ENCODE measurements at regions not wholly inside any gene's neighbourhood (a gene's known extent, or its start where the extent isn't known, plus 50 kb on each side); places are given as distances from the start of the nearest gene placed in this dataset.
A peak's percentile ranks its signal among the peaks of the same experiment; 100 is the strongest.

DNA sequence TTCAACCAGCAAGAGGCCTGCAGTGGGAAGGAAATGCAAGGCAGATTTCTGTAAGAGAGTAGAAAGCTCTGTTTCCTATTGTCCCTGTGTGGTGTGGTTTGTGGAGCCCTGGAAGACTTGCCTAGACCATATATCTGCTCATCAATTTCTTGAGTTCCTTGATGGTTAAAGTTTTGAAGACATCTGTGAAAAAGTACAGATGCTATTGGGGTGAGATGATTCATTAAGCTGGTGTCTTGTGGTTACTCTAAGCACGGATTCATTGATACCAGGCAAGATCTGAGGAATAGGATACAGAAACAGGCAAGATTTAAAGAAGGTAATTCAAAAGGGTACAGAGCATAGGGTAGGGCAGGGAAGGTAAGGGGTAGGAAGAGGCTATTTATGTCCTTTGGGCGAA, 275.8 kb upstream of the SESN3 start:
- H3K27me3 Mint-ChIP-seq (ENCODE audit: low read depth) = no peaks in the 10 kb centered on the region

GRCh38 chr11:95505927-95506426, 275.0 kb upstream of the SESN3 start:
- CTCF ChIA-PET = interaction anchor here (1.8 kb wide), 2 partner anchors 199 to 274 kb away, joined by 5 to 9 read pairs; partner anchors contain the start of gene SESN3
- peaks cover 9% of the 10 kb centered on the region for H3K4me1 Mint-ChIP-seq (ENCODE audit: low read depth)

More for the DNA sequence above, 275.8 kb upstream of the SESN3 start:
- no peak overlapping the region for H3K27ac Mint-ChIP-seq
- ChIA-PET CTCF (interaction anchor here (0.5 to 1.8 kb wide), 3 partner anchors 188 to 275 kb away, joined by 3 to 9 read pairs (median 5); partner anchors contain the start of gene SESN3), POLR2A (no interaction called here)
- DNase-seq (no peak), ATAC-seq (no peak)
- H3K4me3 Mint-ChIP-seq = no peak overlapping the region
- no peaks in the 10 kb centered on the region for H3K36me3 Mint-ChIP-seq (ENCODE audit: low read depth)
- H3K4me1 Mint-ChIP-seq (ENCODE audit: low read depth) = peaks cover 9% of the 10 kb centered on the region
- H3K9me3 Mint-ChIP-seq (ENCODE audit: insufficient read depth) = no peaks in the 10 kb centered on the region

DNA sequence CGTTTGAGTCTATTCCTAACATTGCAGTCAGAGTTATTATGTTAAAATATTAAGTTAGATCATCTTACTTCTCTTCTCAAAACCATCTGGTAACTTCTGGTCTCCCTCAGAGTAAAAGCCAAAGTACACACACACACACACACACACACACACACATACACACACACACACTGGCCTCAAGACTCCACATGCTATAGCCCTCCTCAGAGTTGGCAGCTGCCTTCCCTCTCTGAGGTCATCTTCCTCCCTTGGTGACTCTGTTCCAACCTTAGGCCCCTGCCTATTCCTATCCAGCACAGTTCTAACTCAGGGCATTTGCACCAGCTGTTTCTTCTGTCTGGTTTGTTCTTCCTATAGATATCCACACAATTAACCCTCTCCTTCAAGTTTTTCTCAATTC, 272.0 kb upstream of the SESN3 start:
- H3K9me3 Mint-ChIP-seq (ENCODE audit: insufficient read depth) = no peaks in the 10 kb centered on the region
- ATAC-seq (no peak), DNase-seq (no peak)
- peaks cover 9% of the 10 kb centered on the region for H3K4me1 Mint-ChIP-seq (ENCODE audit: low read depth)
- H3K27me3 Mint-ChIP-seq (ENCODE audit: low read depth) = no peaks in the 10 kb centered on the region
- no peaks in the 10 kb centered on the region for H3K36me3 Mint-ChIP-seq (ENCODE audit: low read depth)
- no peak overlapping the region for H3K27ac Mint-ChIP-seq
- no peak overlapping the region for H3K4me3 Mint-ChIP-seq
- ChIA-PET POLR2A (no interaction called here), CTCF (interaction anchor here (3.6 kb wide), 1 partner anchor 203 kb away, joined by 14 read pairs; no protein-coding TSS in a partner anchor)

More at GRCh38 chr11:95505927-95506426, 275.0 kb upstream of the SESN3 start:
- DNase-seq (no peak), ATAC-seq (no peak)
- H3K36me3 Mint-ChIP-seq (ENCODE audit: low read depth) = no peaks in the 10 kb centered on the region
- POLR2A ChIA-PET = no interaction called here
- H3K4me3 Mint-ChIP-seq = no peak overlapping the region
- no peaks in the 10 kb centered on the region for H3K9me3 Mint-ChIP-seq (ENCODE audit: insufficient read depth)
- no peaks in the 10 kb centered on the region for H3K27me3 Mint-ChIP-seq (ENCODE audit: low read depth)
- H3K27ac Mint-ChIP-seq = no peak overlapping the region

DNA sequence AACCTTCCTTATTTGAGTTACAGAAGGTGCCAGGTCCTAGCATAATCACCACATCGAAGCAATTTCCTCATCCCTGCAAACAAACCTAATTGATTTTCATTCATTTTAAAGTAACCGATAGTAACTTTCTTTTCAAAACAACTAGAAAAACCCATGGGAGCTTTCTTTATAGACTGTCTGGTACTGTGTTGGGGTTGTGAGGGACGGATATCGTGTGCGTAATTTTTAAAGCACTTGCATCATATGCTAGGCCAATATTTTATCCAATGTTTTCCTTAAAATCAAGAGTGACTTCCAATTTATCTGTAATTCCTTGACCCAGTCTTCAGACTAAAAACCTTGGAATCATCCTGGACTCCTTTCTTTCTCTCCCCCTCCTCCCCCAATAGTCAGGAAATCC, 271.5 kb upstream of the SESN3 start:
- ATAC-seq = no peak
- CTCF ChIA-PET = interaction anchor here (3.6 kb wide), 1 partner anchor 203 kb away, joined by 14 read pairs; no protein-coding TSS in a partner anchor
- H3K4me1 Mint-ChIP-seq (ENCODE audit: low read depth) = peaks cover 9% of the 10 kb centered on the region

DNA sequence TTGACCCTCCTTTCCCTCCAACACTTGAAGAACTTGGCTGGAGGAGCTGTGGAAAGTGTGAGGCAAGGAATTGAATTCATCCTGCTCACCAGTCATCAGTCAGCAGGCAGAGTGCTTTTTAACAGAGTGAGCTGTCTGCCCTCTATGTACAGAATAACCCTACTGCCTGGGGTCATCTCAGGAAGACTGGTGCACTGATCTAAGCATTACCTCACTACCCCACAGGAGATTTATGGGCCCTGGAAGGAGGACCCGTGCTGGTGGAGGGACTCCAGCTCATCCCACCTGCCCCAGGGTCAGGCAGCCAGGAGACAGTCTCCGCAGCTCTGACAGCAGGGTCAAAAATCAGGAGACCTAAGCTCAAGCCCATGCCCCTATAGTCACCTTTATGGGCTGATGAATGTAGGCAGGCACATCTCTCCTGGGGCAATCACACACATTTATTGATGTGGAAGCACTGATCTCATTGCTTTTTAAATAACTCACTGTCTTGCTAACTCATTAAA, 270.8 kb upstream of the SESN3 start:
- ATAC-seq = no peak
- peaks cover 9% of the 10 kb centered on the region for H3K4me1 Mint-ChIP-seq (ENCODE audit: low read depth)
- ChIA-PET CTCF (interaction anchor here (0.6 to 3.6 kb wide), 2 partner anchors 11 to 204 kb away, joined by 3 to 14 read pairs; no protein-coding TSS in a partner anchor), POLR2A (no interaction called here)
- no peak overlapping the region for H3K27ac Mint-ChIP-seq
- no peak for DNase-seq
- H3K27me3 Mint-ChIP-seq (ENCODE audit: low read depth) = no peaks in the 10 kb centered on the region
- no peaks in the 10 kb centered on the region for H3K9me3 Mint-ChIP-seq (ENCODE audit: insufficient read depth)
- H3K4me3 Mint-ChIP-seq = no peak overlapping the region
- H3K36me3 Mint-ChIP-seq (ENCODE audit: low read depth) = no peaks in the 10 kb centered on the region

More for the DNA sequence above, 271.5 kb upstream of the SESN3 start:
- Mint-ChIP-seq H3K9me3 (ENCODE audit: insufficient read depth) (no peaks in the 10 kb centered on the region), H3K27me3 (ENCODE audit: low read depth) (no peaks in the 10 kb centered on the region), H3K36me3 (ENCODE audit: low read depth) (no peaks in the 10 kb centered on the region), H3K4me3 (no peak overlapping the region), H3K27ac (no peak overlapping the region)
- no peak for DNase-seq
- POLR2A ChIA-PET = no interaction called here

GRCh38 chr11:95500466-95500865, 269.5 kb upstream of the SESN3 start:
- ChIA-PET POLR2A (no interaction called here), CTCF (no interaction called here)
- Mint-ChIP-seq H3K9me3 (ENCODE audit: insufficient read depth) (no peaks in the 10 kb centered on the region), H3K4me1 (ENCODE audit: low read depth) (no peaks in the 10 kb centered on the region), H3K36me3 (ENCODE audit: low read depth) (no peaks in the 10 kb centered on the region), H3K27ac (no peak overlapping the region), H3K27me3 (ENCODE audit: low read depth) (no peaks in the 10 kb centered on the region), H3K4me3 (no peak overlapping the region)
- no peak for DNase-seq
- no peak for ATAC-seq

GRCh38 chr11:95499516-95500135, 268.6 kb upstream of the SESN3 start:
- ChIA-PET POLR2A (no interaction called here), CTCF (no interaction called here)
- DNase-seq (no peak), ATAC-seq (no peak)
- Mint-ChIP-seq H3K9me3 (ENCODE audit: insufficient read depth) (no peaks in the 10 kb centered on the region), H3K4me3 (no peak overlapping the region), H3K27me3 (ENCODE audit: low read depth) (peaks cover 3% of the 10 kb centered on the region), H3K4me1 (ENCODE audit: low read depth) (no peaks in the 10 kb centered on the region), H3K27ac (no peak overlapping the region), H3K36me3 (ENCODE audit: low read depth) (no peaks in the 10 kb centered on the region)

- Mint-ChIP-seq H3K9me3 (ENCODE audit: insufficient read depth) (no peaks in the 10 kb centered on the region), H3K4me1 (ENCODE audit: low read depth) (no peaks in the 10 kb centered on the region), H3K4me3 (no peak overlapping the region), H3K36me3 (ENCODE audit: low read depth) (no peaks in the 10 kb centered on the region), H3K27ac (no peak overlapping the region), H3K27me3 (ENCODE audit: low read depth) (peaks cover 3% of the 10 kb centered on the region)
- DNase-seq (no peak), ATAC-seq (no peak)
- POLR2A ChIA-PET = no interaction called here
- CTCF ChIA-PET = no interaction called here
Measured at GRCh38 chr11:95498722-95499425, 267.9 kb upstream of the SESN3 start.

- CTCF ChIA-PET = no interaction called here
- POLR2A ChIA-PET = interaction anchor here (0.7 kb wide), 1 partner anchor 25 kb away, joined by 3 read pairs; no protein-coding TSS in a partner anchor
- no peaks in the 10 kb centered on the region for H3K4me1 Mint-ChIP-seq (ENCODE audit: low read depth)
- ATAC-seq (no peak), DNase-seq (no peak)
- H3K4me3 Mint-ChIP-seq = no peak overlapping the region
- H3K36me3 Mint-ChIP-seq (ENCODE audit: low read depth) = no peaks in the 10 kb centered on the region
- H3K9me3 Mint-ChIP-seq (ENCODE audit: insufficient read depth) = no peaks in the 10 kb centered on the region
- H3K27me3 Mint-ChIP-seq (ENCODE audit: low read depth) = peaks cover 3% of the 10 kb centered on the region
- no peak overlapping the region for H3K27ac Mint-ChIP-seq
Measured at GRCh38 chr11:95496901-95497300, 265.9 kb upstream of the SESN3 start.

GRCh38 chr11:95495706-95496105, 264.7 kb upstream of the SESN3 start:
- H3K27ac Mint-ChIP-seq = peak overlapping the region; percentile 9
- H3K4me1 Mint-ChIP-seq (ENCODE audit: low read depth) = no peaks in the 10 kb centered on the region
- peaks cover 7% of the 10 kb centered on the region for H3K27me3 Mint-ChIP-seq (ENCODE audit: low read depth)
- H3K9me3 Mint-ChIP-seq (ENCODE audit: insufficient read depth) = no peaks in the 10 kb centered on the region
- DNase-seq (no peak), ATAC-seq (no peak)
- CTCF ChIA-PET = interaction anchor here (0.6 kb wide), 1 partner anchor 332 kb away, joined by 3 read pairs; no protein-coding TSS in a partner anchor
- no peak overlapping the region for H3K4me3 Mint-ChIP-seq
- POLR2A ChIA-PET = no interaction called here
- H3K36me3 Mint-ChIP-seq (ENCODE audit: low read depth) = no peaks in the 10 kb centered on the region

- ChIA-PET CTCF (no interaction called here), POLR2A (no interaction called here)
- Mint-ChIP-seq H3K36me3 (ENCODE audit: low read depth) (no peaks in the 10 kb centered on the region), H3K27me3 (ENCODE audit: low read depth) (peaks cover 10% of the 10 kb centered on the region), H3K4me1 (ENCODE audit: low read depth) (no peaks in the 10 kb centered on the region), H3K27ac (no peak overlapping the region), H3K4me3 (no peak overlapping the region), H3K9me3 (ENCODE audit: insufficient read depth) (no peaks in the 10 kb centered on the region)
- no peak for DNase-seq
- no peak for ATAC-seq
Measured at GRCh38 chr11:95494856-95495255, 263.9 kb upstream of the SESN3 start.

DNA sequence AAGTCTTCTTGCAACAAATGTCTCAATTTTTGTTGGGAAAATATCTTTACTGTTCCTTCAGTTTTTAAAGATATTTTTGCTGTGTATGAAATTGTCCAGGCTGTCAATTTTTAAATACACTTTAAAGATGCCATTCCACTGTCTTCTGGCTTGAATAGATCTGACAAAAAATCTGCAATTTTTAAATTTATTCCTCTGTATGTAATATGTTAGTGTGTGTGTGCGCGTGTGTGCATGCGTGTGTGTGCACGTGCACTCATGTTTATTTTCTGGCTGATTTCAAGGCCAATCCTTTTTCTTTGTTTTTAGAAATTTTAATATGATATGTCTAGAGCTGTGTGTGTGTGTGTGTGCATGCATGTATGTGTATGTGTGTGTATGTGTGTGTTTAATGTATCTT, 263.2 kb upstream of the SESN3 start:
- no peaks in the 10 kb centered on the region for H3K4me1 Mint-ChIP-seq (ENCODE audit: low read depth)
- H3K27ac Mint-ChIP-seq = no peak overlapping the region
- H3K27me3 Mint-ChIP-seq (ENCODE audit: low read depth) = peaks cover 10% of the 10 kb centered on the region
- ATAC-seq (no peak), DNase-seq (no peak)
- H3K9me3 Mint-ChIP-seq (ENCODE audit: insufficient read depth) = no peaks in the 10 kb centered on the region
- ChIA-PET POLR2A (no interaction called here), CTCF (no interaction called here)
- no peaks in the 10 kb centered on the region for H3K36me3 Mint-ChIP-seq (ENCODE audit: low read depth)
- H3K4me3 Mint-ChIP-seq = no peak overlapping the region
